ENCODE measurements at regions not wholly inside any gene's neighbourhood (a gene's known extent, or its start where the extent isn't known, plus 50 kb on each side); places are given as distances from the start of the nearest gene placed in this dataset.

GRCh38 chr6:14921170-14921569 is 324.7 kb upstream of the JARID2 start:
- no peak for FAIRE-seq
- no peak for TF ChIP-seq CTCF (IDR thresholded peaks at IDR 0.05; ENCODE audit: insufficient read depth, low read length, severe bottlenecking)
- DNase-seq (ENCODE audit: low read depth) = no peak

GRCh38 chr6:14921878-14922671 is 323.8 kb upstream of the JARID2 start:
- DNase-seq (ENCODE audit: low read depth) = no peak
- no peaks in the 10 kb centered on the region for H3K27me3 ChIP-seq (ENCODE audit: control insufficient read depth, insufficient read depth, low read length)
- no peaks in the 10 kb centered on the region for H3K36me3 ChIP-seq (ENCODE audit: control insufficient read depth, insufficient read depth, low read length)
- no peak for TF ChIP-seq CTCF (IDR thresholded peaks at IDR 0.05; ENCODE audit: insufficient read depth, low read length, severe bottlenecking)
- H3K4me3 ChIP-seq (ENCODE audit: low read depth, low read length) = no peak overlapping the region
- no peak for FAIRE-seq

More at GRCh38 chr6:14921170-14921569, 324.7 kb upstream of the JARID2 start:
- no peaks in the 10 kb centered on the region for H3K36me3 ChIP-seq (ENCODE audit: control insufficient read depth, insufficient read depth, low read length)
- no peaks in the 10 kb centered on the region for H3K27me3 ChIP-seq (ENCODE audit: control insufficient read depth, insufficient read depth, low read length)
- H3K4me3 ChIP-seq (ENCODE audit: low read depth, low read length) = no peak overlapping the region

GRCh38 chr6:14922706-14923460 is 323.0 kb upstream of the JARID2 start:
- DNase-seq (ENCODE audit: low read depth) (no peak), FAIRE-seq (no peak)
- H3K4me3 ChIP-seq (ENCODE audit: low read depth, low read length) = no peak overlapping the region
- no peaks in the 10 kb centered on the region for H3K36me3 ChIP-seq (ENCODE audit: control insufficient read depth, insufficient read depth, low read length)
- TF ChIP-seq CTCF (IDR thresholded peaks at IDR 0.05; ENCODE audit: insufficient read depth, low read length, severe bottlenecking) = no peak
- no peaks in the 10 kb centered on the region for H3K27me3 ChIP-seq (ENCODE audit: control insufficient read depth, insufficient read depth, low read length)

DNA sequence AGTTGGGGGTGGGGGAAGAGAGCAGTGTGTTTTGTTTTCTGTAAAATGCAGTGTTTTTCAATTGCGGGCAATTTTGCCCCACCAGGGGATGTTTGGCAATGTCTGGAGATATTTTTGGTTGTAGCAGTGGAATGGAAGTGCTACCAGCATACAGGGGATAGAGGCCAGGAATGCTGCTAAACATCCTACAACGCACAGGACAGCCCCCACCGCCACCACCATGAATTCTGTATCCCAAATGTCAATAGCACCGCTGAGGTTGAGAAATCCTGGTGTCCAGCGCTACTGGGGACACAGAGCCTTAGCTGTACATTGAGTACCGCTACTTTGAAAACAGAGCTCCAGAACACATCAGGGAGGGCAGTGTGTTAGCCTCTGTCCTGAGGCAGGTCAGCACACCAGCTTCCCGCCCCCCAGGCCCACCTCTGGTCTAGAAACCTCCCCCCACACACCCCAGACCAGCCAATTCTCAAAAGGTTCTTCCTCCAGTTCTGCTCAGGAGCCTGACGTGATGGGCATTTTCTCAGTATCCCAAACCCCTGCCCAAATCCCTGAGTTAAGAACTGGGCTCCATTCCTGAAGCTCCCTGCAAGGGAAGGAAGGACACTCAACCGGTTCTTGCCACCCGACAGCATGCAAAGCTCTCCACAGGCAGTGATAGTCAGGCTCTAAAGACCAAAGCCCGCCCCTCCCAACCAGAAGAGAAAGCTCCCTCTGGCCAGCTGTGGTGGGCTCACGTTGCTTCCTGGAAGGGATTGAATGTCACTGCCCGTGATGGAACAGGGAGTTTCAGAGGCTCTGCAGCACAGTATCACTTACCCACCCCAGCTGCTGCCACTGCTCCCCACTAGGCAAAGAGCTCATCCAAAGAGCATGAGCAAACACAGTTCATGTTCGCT is 321.5 kb upstream of the JARID2 start:
- Histone ChIP-seq H3K27me3 (ENCODE audit: control insufficient read depth, insufficient read depth, low read length) (no peaks in the 10 kb centered on the region), H3K36me3 (ENCODE audit: control insufficient read depth, insufficient read depth, low read length) (no peaks in the 10 kb centered on the region), H3K4me3 (ENCODE audit: low read depth, low read length) (no peak overlapping the region)
- no peak for FAIRE-seq
- DNase-seq (ENCODE audit: low read depth) = no peak
- TF ChIP-seq CTCF (IDR thresholded peaks at IDR 0.05; ENCODE audit: insufficient read depth, low read length, severe bottlenecking) = no peak

- no peak overlapping the region for H3K4me3 ChIP-seq (ENCODE audit: low read depth, low read length)
- no peaks in the 10 kb centered on the region for H3K36me3 ChIP-seq (ENCODE audit: control insufficient read depth, insufficient read depth, low read length)
- FAIRE-seq (no peak), DNase-seq (ENCODE audit: low read depth) (no peak)
- H3K27me3 ChIP-seq (ENCODE audit: control insufficient read depth, insufficient read depth, low read length) = no peaks in the 10 kb centered on the region
- TF ChIP-seq CTCF (IDR thresholded peaks at IDR 0.05; ENCODE audit: insufficient read depth, low read length, severe bottlenecking) = no peak
Observed at GRCh38 chr6:14925025-14925698, 320.7 kb upstream of the JARID2 start.
